GM13976 (cell line): ENCODE measurements at regions not wholly inside any gene's neighbourhood (a gene's known extent, or its start where the extent isn't known, plus 50 kb on each side); places are given as distances from the start of the nearest gene placed in this dataset.
"Not testable (repeated sequence)": the region's sequence is repeated elsewhere in the genome, so short reads cannot be mapped to it uniquely, and the experiment has no call there.

Experiments
- DNase-seq: peaks from one replicate; pipeline ENCODE4 v3.0.0; 2012; ENCODE audit warnings: low spot score
- in situ Hi-C: fragments of 300-500 bp; cut with MboI; formaldehyde crosslinking; loops from one replicate; pipeline ENCODE4 v1.12.0; 2022; ENCODE audit warnings: low sequenced_read_pairs, mixed read lengths, inconsistent platforms; ENCODE audit not compliant: unreplicated experiment
- TF ChIP-seq, protein P1 (sequence below): IDR thresholded peaks from 2 replicates; pipeline ENCODE4 v1.5.1; 2012; ENCODE audit warnings: borderline replicate concordance, mild to moderate bottlenecking; ENCODE audit not compliant: insufficient read depth; ENCODE audit errors: extremely low read depth, missing control alignments, control extremely low read depth

DNA sequence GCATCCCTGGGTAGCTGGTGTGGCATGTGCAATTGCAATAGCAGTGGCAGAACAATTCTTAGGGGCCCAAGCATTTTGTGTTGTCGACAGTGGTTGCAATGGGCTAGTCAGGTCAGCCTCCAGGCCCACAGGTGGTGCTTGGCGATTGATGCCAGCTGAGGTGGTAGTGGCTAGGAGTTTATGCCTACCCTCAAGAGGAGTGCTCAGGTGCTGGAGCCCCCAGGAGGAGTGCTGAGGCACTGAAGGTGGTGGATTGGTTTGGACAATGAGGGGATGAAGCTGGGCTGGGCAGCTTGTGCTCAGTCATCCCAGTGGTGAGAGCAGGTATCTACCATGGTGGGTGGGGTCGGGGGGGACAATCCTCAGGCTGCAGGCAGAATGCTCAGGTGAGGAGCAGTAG, 877.9 kb upstream of the TMEFF2 start:
- TF ChIP-seq, protein P1, sequence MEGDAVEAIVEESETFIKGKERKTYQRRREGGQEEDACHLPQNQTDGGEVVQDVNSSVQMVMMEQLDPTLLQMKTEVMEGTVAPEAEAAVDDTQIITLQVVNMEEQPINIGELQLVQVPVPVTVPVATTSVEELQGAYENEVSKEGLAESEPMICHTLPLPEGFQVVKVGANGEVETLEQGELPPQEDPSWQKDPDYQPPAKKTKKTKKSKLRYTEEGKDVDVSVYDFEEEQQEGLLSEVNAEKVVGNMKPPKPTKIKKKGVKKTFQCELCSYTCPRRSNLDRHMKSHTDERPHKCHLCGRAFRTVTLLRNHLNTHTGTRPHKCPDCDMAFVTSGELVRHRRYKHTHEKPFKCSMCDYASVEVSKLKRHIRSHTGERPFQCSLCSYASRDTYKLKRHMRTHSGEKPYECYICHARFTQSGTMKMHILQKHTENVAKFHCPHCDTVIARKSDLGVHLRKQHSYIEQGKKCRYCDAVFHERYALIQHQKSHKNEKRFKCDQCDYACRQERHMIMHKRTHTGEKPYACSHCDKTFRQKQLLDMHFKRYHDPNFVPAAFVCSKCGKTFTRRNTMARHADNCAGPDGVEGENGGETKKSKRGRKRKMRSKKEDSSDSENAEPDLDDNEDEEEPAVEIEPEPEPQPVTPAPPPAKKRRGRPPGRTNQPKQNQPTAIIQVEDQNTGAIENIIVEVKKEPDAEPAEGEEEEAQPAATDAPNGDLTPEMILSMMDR: no peak
- in situ Hi-C loops: no loop called here
- DNase-seq: no peak

DNA sequence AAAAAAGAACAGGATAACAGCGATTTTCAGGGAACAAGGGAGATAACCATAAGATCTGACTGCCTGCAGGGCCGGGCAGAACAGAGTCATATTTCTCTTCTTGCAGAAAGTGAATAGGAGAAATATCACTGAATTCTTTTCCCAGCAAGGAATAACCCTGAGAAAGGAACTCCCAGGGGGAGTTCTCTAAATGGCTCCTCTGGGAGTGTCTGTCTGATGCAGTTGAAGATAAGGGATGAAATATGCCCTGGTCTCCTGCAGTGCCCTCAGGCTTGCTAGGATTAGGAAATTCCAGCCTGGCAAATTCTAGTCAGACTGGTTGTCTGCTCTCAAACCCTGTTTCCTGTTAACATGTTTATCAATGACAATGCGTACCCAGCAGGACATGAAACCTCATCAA, 830.8 kb upstream of the TMEFF2 start:
- DNase-seq, in situ Hi-C loops: not testable (repeated sequence)

DNA sequence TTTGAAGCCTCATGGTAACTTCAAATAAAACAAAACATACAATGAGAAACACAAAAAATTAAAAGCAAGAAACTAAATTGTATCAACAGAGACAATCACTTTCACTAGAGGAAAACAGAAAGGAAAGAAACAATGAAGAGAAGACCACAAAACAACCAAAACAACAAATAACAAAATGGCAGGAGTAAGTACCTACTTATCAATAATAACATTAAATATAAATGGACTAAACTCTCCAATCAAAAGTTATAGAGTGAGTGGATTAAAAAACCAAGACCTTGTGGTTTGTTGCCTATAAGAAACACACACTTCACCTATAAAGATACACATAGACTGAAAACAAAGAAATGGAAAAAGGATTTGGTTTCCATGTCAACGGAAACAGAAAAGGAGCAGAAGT, 830.1 kb upstream of the TMEFF2 start:
- in situ Hi-C loops: no loop called here
- TF ChIP-seq, protein P1: no peak
- no peak for DNase-seq

DNA sequence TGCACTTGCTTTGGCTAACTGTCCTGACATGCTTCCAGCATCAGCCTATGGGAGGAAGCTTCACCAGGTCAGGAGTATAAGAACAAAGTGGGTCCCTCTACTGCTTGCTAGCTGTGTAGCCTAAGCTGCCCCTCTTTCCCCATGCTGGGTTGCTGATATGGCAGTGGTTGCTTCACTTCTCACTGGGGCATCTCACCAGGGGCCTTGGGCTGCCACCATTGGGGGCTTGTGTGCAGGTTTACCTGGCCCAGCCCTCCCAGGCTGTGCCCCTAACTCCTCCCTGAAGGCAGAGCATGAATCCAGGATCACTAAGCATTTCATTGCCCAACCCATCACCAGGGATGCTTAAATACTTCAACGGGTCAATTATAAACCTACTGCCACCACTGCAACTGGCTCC, 817.1 kb upstream of the TMEFF2 start:
- in situ Hi-C loops: no loop called here
- TF ChIP-seq, protein P1: no peak
- DNase-seq: no peak

DNA sequence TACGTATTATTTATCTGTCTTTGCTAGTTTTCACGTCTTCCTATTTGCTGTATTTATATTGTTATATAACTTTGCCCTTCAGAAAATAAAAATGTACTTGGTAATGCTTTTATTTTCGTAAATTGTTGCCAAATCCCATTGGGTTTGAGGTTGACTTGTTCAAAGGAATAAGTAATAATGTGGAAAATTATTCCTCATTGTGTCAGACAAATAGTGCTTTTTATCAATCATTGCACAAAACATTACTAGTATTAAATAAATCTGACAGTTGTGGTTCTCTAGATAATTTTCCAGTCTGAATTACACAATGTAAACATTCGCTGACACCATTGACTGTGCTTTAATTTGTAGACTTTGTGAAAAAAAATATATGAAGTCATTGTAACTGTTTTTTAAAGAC, 798.3 kb upstream of the TMEFF2 start:
- in situ Hi-C loops: no loop called here
- DNase-seq: no peak
- TF ChIP-seq, protein P1: no peak

DNA sequence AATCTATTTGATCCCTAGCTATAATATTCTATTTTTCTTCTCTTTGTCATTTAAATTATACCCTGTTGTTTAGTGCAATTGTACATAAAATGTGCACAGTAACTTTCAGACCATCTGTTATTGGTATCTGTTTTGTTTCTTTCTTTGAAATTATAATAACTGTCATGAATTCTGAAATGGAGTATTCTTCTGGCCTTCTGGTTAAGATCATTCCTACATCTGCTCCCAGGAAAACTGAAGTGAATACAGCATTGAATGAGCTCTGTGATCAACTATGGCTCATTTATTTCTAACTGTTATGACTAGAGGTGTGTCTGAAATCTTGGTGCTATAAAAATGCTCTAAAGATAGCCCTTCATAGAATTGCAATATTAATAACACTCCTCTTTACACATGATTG, 788.4 kb upstream of the TMEFF2 start:
- in situ Hi-C loops: no loop called here
- DNase-seq: no peak
- TF ChIP-seq, protein P1: no peak

DNA sequence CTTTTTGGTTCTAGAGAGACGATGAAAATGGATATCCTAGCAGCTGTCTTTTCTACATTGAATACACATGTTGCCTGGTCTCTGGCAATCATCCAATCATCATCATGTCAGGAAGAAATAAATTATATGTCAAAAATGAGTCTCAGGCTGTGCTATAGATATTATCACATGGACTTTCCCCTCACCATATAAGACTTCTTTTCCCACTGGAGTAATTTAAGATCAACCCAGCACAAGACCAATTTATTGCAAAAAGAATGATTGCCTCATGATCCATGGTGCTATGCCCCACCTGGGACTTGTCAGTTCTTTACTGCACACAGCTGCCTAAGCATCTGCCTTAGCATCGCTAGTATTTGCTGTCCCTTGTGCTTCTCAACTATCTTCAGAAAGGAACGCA, 783.7 kb upstream of the TMEFF2 start:
- TF ChIP-seq, protein P1: no peak
- DNase-seq: no peak
- in situ Hi-C loops: no loop called here
